GM23338 (cell line): ENCODE measurements at regions not wholly inside any gene's neighbourhood (a gene's known extent, or its start where the extent isn't known, plus 50 kb on each side); places are given as distances from the start of the nearest gene placed in this dataset.

ENCODE experiments used
- ATAC-seq: fragments of 200-7000 bp; cut with Tn5 transposase; 3 replicates; pipeline ENCODE4 v1.9.1; 2020
- DNase-seq: peaks from one replicate; pipeline ENCODE4 v3.0.0-alpha.2; 2015; ENCODE audit warnings: low spot score
- H2AFZ ChIP-seq: fragments of 200-600 bp; sonication (generic); 2 replicates; pipeline ENCODE4 v1.8.0; 2016; ENCODE audit warnings: antibody characterized with exemption, mild to moderate bottlenecking, moderate library complexity
- H3F3A ChIP-seq: fragments of 200-600 bp; sonication (generic); replicated peaks from 2 replicates; pipeline ENCODE4 v1.8.0; 2017; ENCODE audit warnings: antibody characterized with exemption, mixed run types, low read depth
- H3K27ac ChIP-seq: fragments of 200-600 bp; sonication (generic); 2 replicates; pipeline ENCODE4 v1.6.1; 2016; ENCODE audit warnings: low read depth
- H3K27me3 ChIP-seq: fragments of 200-600 bp; sonication (generic); 2 replicates; pipeline ENCODE4 v1.8.0; 2016; ENCODE audit warnings: mild to moderate bottlenecking, mixed run types, moderate library complexity; ENCODE audit not compliant: insufficient read depth
- H3K36me3 ChIP-seq: fragments of 200-600 bp; sonication (generic); 2 replicates; pipeline ENCODE4 v1.8.0; 2016; ENCODE audit warnings: mild to moderate bottlenecking; ENCODE audit not compliant: insufficient read depth
- H3K4me1 ChIP-seq: fragments of 200-600 bp; sonication (generic); 2 replicates; pipeline ENCODE4 v1.8.0; 2016; ENCODE audit warnings: mild to moderate bottlenecking, moderate library complexity; ENCODE audit not compliant: insufficient read depth
- H3K4me2 ChIP-seq: fragments of 200-600 bp; sonication (generic); 2 replicates; pipeline ENCODE4 v1.7.1; 2017; ENCODE audit warnings: mixed run types
- H3K4me3 ChIP-seq: fragments of 200-600 bp; sonication (generic); 2 replicates; pipeline ENCODE4 v1.6.1; 2016; ENCODE audit warnings: mixed run types
- H3K79me2 ChIP-seq: fragments of 200-600 bp; sonication (generic); replicated peaks from 2 replicates; pipeline ENCODE4 v1.8.0; 2017; ENCODE audit warnings: mild to moderate bottlenecking; ENCODE audit not compliant: insufficient read depth
- H3K9me2 ChIP-seq: fragments of 200-600 bp; sonication (generic); 2 replicates; pipeline ENCODE4 v1.8.0; 2017; ENCODE audit not compliant: insufficient read depth
- H4K20me1 ChIP-seq: fragments of 200-600 bp; sonication (generic); replicated peaks from 2 replicates; pipeline ENCODE4 v1.8.0; 2017; ENCODE audit warnings: mild to moderate bottlenecking; ENCODE audit not compliant: insufficient read depth
- H3K27ac Mint-ChIP-seq: 2 replicates; pipeline ENCODE4 v1.8.0; 2020; ENCODE audit warnings: inconsistent platforms, mild to moderate bottlenecking, moderate library complexity, mixed read lengths
- H3K27me3 Mint-ChIP-seq: 3 replicates; pipeline ENCODE4 v1.8.0; 2022; ENCODE audit warnings: low read depth, mild to moderate bottlenecking, moderate library complexity, mixed read lengths, inconsistent platforms; ENCODE audit not compliant: insufficient read depth, poor library complexity
- H3K36me3 Mint-ChIP-seq: 3 replicates; pipeline ENCODE4 v1.8.0; 2021; ENCODE audit warnings: low read depth, mild to moderate bottlenecking, inconsistent platforms, moderate library complexity, mixed read lengths
- H3K4me1 Mint-ChIP-seq: 3 replicates; pipeline ENCODE4 v1.8.0; 2020; ENCODE audit warnings: mild to moderate bottlenecking, inconsistent platforms, mixed read lengths
- H3K4me3 Mint-ChIP-seq: 3 replicates; pipeline ENCODE4 v1.8.0; 2021; ENCODE audit warnings: moderate library complexity, mild to moderate bottlenecking, inconsistent platforms, mixed read lengths
- H3K9me3 Mint-ChIP-seq: 3 replicates; pipeline ENCODE4 v1.8.0; 2020; ENCODE audit warnings: moderate library complexity, mild to moderate bottlenecking, inconsistent platforms, mixed read lengths
- CREB1 ChIP-seq: fragments of 250-450 bp; sonication (Bioruptor Pico); IDR thresholded peaks from 2 replicates; pipeline ENCODE4 v1.5.0; 2020; ENCODE audit warnings: low read depth, mild to moderate bottlenecking, moderate library complexity
- ETS1 ChIP-seq: IDR thresholded peaks from 2 replicates; pipeline ENCODE4 v1.6.1; 2016; ENCODE audit warnings: antibody characterized with exemption
- EZH2 ChIP-seq: fragments of 200-600 bp; sonication (generic); IDR thresholded peaks from one replicate; pipeline ENCODE4 v1.8.0; 2017; ENCODE audit warnings: antibody characterized with exemption, mild to moderate bottlenecking, low read depth; ENCODE audit not compliant: unreplicated experiment
- EZH2phosphoT487 ChIP-seq: fragments of 200-600 bp; sonication (generic); IDR thresholded peaks from one replicate; pipeline ENCODE4 v1.8.1; 2018; ENCODE audit warnings: antibody characterized with exemption; ENCODE audit not compliant: unreplicated experiment
- JUNB ChIP-seq: IDR thresholded peaks from one replicate; pipeline ENCODE4 v1.6.1; 2016; ENCODE audit warnings: antibody characterized with exemption; ENCODE audit not compliant: unreplicated experiment
- NANOG ChIP-seq: IDR thresholded peaks from 2 replicates; pipeline ENCODE4 v1.6.1; 2016; ENCODE audit warnings: antibody characterized with exemption, borderline replicate concordance
- POLR2AphosphoS5 ChIP-seq: IDR thresholded peaks from 2 replicates; pipeline ENCODE4 v1.6.1; 2016; ENCODE audit warnings: antibody characterized with exemption, low read depth
- REST ChIP-seq: IDR thresholded peaks from one replicate; pipeline ENCODE4 v1.6.1; 2018; ENCODE audit warnings: antibody characterized with exemption; ENCODE audit not compliant: unreplicated experiment
- STAT1 ChIP-seq: IDR thresholded peaks from one replicate; pipeline ENCODE4 v1.6.1; 2016; ENCODE audit warnings: antibody characterized with exemption; ENCODE audit not compliant: unreplicated experiment
- ZNF114 ChIP-seq: fragments of 250-450 bp; sonication (Bioruptor Pico); IDR thresholded peaks from 2 replicates; pipeline ENCODE4 v1.5.0; 2020; ENCODE audit warnings: mild to moderate bottlenecking, moderate library complexity
- ZNF331 ChIP-seq: fragments of 250-450 bp; sonication (Bioruptor Pico); IDR thresholded peaks from 2 replicates; pipeline ENCODE4 v1.5.0; 2020; ENCODE audit warnings: low read depth, mild to moderate bottlenecking, moderate library complexity
- ZNF462 ChIP-seq: fragments of 250-450 bp; sonication (Bioruptor Pico); IDR thresholded peaks from 2 replicates; pipeline ENCODE4 v1.5.0; 2020; ENCODE audit warnings: mild to moderate bottlenecking, moderate library complexity
- TF ChIP-seq, protein P1 (sequence below), 2 experiments: fragments of 200-600 bp in 1 of 2; sonication (generic) in 1 of 2; conservative IDR thresholded peaks; 2 replicates each; pipeline versions ENCODE4 v1.5.1 to v1.6.1; 2016 to 2017; ENCODE audit warnings: antibody characterized with exemption in 2 of 2, low read depth in 2 of 2, mild to moderate bottlenecking in 2 of 2, moderate library complexity in 1 of 2

- H3K4me1 Mint-ChIP-seq = no peaks in the 10 kb centered on the region
- H3K4me3 Mint-ChIP-seq = no peak overlapping the region
Measured at GRCh38 chr12:47023953-47024352, 55.5 kb upstream of the PCED1B start.

More at GRCh38 chr12:47023953-47024352, 55.5 kb upstream of the PCED1B start:
- no peak for ATAC-seq
- H2AFZ ChIP-seq = no peak overlapping the region
- no peak overlapping the region for H3K27ac ChIP-seq
- H3K9me2 ChIP-seq = no peaks in the 10 kb centered on the region
- TF ChIP-seq STAT1 (no peak), POLR2AphosphoS5 (no peak), JUNB (no peak), REST (no peak), ZNF114 (CRISPR knock-in tag) (no peak), ZNF331 (CRISPR knock-in tag) (no peak), NANOG (no peak), EZH2 (no peak), ZNF462 (CRISPR knock-in tag) (no peak), EZH2phosphoT487 (no peak), ETS1 (no peak), CREB1 (CRISPR knock-in tag) (no peak)
- TF ChIP-seq, protein P1, sequence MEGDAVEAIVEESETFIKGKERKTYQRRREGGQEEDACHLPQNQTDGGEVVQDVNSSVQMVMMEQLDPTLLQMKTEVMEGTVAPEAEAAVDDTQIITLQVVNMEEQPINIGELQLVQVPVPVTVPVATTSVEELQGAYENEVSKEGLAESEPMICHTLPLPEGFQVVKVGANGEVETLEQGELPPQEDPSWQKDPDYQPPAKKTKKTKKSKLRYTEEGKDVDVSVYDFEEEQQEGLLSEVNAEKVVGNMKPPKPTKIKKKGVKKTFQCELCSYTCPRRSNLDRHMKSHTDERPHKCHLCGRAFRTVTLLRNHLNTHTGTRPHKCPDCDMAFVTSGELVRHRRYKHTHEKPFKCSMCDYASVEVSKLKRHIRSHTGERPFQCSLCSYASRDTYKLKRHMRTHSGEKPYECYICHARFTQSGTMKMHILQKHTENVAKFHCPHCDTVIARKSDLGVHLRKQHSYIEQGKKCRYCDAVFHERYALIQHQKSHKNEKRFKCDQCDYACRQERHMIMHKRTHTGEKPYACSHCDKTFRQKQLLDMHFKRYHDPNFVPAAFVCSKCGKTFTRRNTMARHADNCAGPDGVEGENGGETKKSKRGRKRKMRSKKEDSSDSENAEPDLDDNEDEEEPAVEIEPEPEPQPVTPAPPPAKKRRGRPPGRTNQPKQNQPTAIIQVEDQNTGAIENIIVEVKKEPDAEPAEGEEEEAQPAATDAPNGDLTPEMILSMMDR (conservative IDR thresholded peaks at IDR 0.05; ENCODE audit: low read depth in 2 of 2) = no peak
- H3K4me3 ChIP-seq = no peak overlapping the region
- no peak for DNase-seq
- H3K4me2 ChIP-seq = no peak overlapping the region
- H3K36me3 ChIP-seq = no peaks in the 10 kb centered on the region
- Mint-ChIP-seq H3K9me3 (no peaks in the 10 kb centered on the region), H3K27me3 (no peaks in the 10 kb centered on the region), H3K27ac (no peak overlapping the region), H3K36me3 (no peaks in the 10 kb centered on the region)
- H4K20me1 ChIP-seq = no peaks in the 10 kb centered on the region
- H3K4me1 ChIP-seq = no peaks in the 10 kb centered on the region
- no peaks in the 10 kb centered on the region for H3K79me2 ChIP-seq
- no peaks in the 10 kb centered on the region for H3K27me3 ChIP-seq
- H3F3A ChIP-seq = no peaks in the 10 kb centered on the region
